Prostate gland (tissue), 2 donors: ENCODE measurements at regions not wholly inside any gene's neighbourhood (a gene's known extent, or its start where the extent isn't known, plus 50 kb on each side); places are given as distances from the start of the nearest gene placed in this dataset.

Source experiments
- POLR2AphosphoS5 ChIP-seq: sonication (generic); formaldehyde crosslinking; IDR thresholded peaks from one replicate; pipeline ENCODE4 v1.6.1; 2017; ENCODE audit warnings: antibody characterized with exemption
- TF ChIP-seq, protein P1 (sequence below), 4 experiments: fragments of 200-600 bp in 2 of 4; fragments of 450-650 bp in 2 of 4; sonication (generic) in 2 of 4; IDR thresholded peaks; 1 replicate in 3 of 4; 2 replicates in 1 of 4; pipeline ENCODE4 v1.5.1; 2016 to 2019; ENCODE audit warnings: antibody characterized with exemption in 4 of 4, mild to moderate bottlenecking in 2 of 4, moderate library complexity in 2 of 4

DNA sequence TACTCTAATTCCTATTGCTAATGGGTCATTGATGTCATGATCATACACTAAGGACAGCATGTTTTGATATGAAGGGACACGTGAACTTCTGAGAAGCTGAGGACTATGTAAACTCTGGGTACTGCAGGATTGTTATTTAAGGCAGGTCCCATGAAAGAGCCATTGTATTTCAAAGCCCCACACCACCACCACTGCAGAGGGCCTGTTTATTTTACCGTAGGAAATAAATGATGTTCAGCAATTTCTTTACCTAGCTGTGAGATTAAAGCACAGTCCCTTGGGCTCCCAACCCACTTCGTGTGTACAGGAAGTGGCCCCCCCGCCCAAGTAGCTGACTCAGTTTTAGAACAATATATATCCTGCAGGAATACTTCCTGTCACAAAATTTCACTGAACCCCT lies 89.8 kb upstream of the ACSL4 start:
- TF ChIP-seq, protein P1, sequence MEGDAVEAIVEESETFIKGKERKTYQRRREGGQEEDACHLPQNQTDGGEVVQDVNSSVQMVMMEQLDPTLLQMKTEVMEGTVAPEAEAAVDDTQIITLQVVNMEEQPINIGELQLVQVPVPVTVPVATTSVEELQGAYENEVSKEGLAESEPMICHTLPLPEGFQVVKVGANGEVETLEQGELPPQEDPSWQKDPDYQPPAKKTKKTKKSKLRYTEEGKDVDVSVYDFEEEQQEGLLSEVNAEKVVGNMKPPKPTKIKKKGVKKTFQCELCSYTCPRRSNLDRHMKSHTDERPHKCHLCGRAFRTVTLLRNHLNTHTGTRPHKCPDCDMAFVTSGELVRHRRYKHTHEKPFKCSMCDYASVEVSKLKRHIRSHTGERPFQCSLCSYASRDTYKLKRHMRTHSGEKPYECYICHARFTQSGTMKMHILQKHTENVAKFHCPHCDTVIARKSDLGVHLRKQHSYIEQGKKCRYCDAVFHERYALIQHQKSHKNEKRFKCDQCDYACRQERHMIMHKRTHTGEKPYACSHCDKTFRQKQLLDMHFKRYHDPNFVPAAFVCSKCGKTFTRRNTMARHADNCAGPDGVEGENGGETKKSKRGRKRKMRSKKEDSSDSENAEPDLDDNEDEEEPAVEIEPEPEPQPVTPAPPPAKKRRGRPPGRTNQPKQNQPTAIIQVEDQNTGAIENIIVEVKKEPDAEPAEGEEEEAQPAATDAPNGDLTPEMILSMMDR (IDR thresholded peaks at IDR 0.05), result no peak
- no peak for TF ChIP-seq POLR2AphosphoS5
